Natural killer cell (primary cell): ENCODE measurements at regions not wholly inside any gene's neighbourhood (a gene's known extent, or its start where the extent isn't known, plus 50 kb on each side); places are given as distances from the start of the nearest gene placed in this dataset.
A peak's percentile ranks its signal among the peaks of the same experiment; 100 is the strongest.
"Not testable (repeated sequence)": the region's sequence is repeated elsewhere in the genome, so short reads cannot be mapped to it uniquely, and the experiment has no call there.

Source experiments
- ATAC-seq, 3 donors: fragments of 150-1000 bp in 2 of 3; fragments of 200-7000 bp in 1 of 3; cut with Tn5 transposase; 1 replicate in 1 of 3; 2 replicates in 2 of 3; pipeline ENCODE4 v1.10.0; 2021; ENCODE audit warnings: mild to moderate bottlenecking in 2 of 3, moderate library complexity in 2 of 3
- DNase-seq, 2 donors: peaks; one replicate each; pipeline versions ENCODE4 v3.0.0 to v3.0.0-alpha.2; 2013 to 2021; ENCODE audit warnings: mixed read lengths in 1 of 2
- H3K27ac ChIP-seq: one replicate; pipeline ENCODE4 v1.5.1; 2013; ENCODE audit warnings: mild to moderate bottlenecking, low read length
- H3K27me3 ChIP-seq: one replicate; pipeline ENCODE4 v1.6.1; 2013; ENCODE audit warnings: low read length; ENCODE audit not compliant: control insufficient read depth, insufficient read depth
- H3K36me3 ChIP-seq: one replicate; pipeline ENCODE4 v1.6.1; 2013; ENCODE audit warnings: low read length; ENCODE audit not compliant: control insufficient read depth, insufficient read depth
- H3K4me1 ChIP-seq: one replicate; pipeline ENCODE4 v1.6.1; 2013; ENCODE audit warnings: low read length; ENCODE audit not compliant: control insufficient read depth, insufficient read depth
- H3K4me3 ChIP-seq: one replicate; pipeline ENCODE4 v1.5.1; 2013; ENCODE audit warnings: low read length
- H3K9me3 ChIP-seq: one replicate; pipeline ENCODE4 v1.6.1; 2013; ENCODE audit warnings: low read length; ENCODE audit not compliant: control insufficient read depth, insufficient read depth
- H3K27ac Mint-ChIP-seq, 2 donors: one replicate each; pipeline ENCODE4 v1.8.0; 2022; ENCODE audit warnings: mild to moderate bottlenecking in 2 of 2, mixed read lengths in 2 of 2, moderate library complexity in 1 of 2
- H3K27me3 Mint-ChIP-seq, 2 donors: one replicate each; pipeline ENCODE4 v1.8.0; 2022; ENCODE audit warnings: low read depth in 2 of 2, mixed read lengths in 2 of 2
- H3K36me3 Mint-ChIP-seq: one replicate; pipeline ENCODE4 v1.8.0; 2022; ENCODE audit warnings: mixed read lengths
- H3K4me1 Mint-ChIP-seq, 2 donors: one replicate each; pipeline ENCODE4 v1.8.0; 2022; ENCODE audit warnings: mixed read lengths in 2 of 2
- H3K4me3 Mint-ChIP-seq: one replicate; pipeline ENCODE4 v1.8.0; 2022; ENCODE audit warnings: mild to moderate bottlenecking, moderate library complexity, mixed read lengths
- H3K9me3 Mint-ChIP-seq, 2 donors: one replicate each; pipeline ENCODE4 v1.8.0; 2022; ENCODE audit warnings: mixed read lengths in 2 of 2
- WGBS: methylation state at CpG from one replicate; pipeline ENCODE4 v1.1.7; 2013; ENCODE audit warnings: missing lambda C conversion rate; ENCODE audit not compliant: insufficient coverage; 5-methylcytosine and 5-hydroxymethylcytosine counted together
- intact Hi-C: fragments of 100-400 bp; cut with micrococcal nuclease; formaldehyde crosslinking; loops from one replicate; pipeline ENCODE4 v1.14.2; 2022
- TF ChIP-seq, protein P1 (sequence below): fragments of 200-600 bp; IDR thresholded peaks from one replicate; pipeline ENCODE4 v1.8.0; 2022; ENCODE audit warnings: antibody characterized with exemption

GRCh38 chr16:10253409-10253808 is 71.2 kb upstream of the GRIN2A start:
- Mint-ChIP-seq H3K4me1 (peaks cover 0 to 6% of the 10 kb centered on the region in 2 donors), H3K27ac (no peak overlapping the region), H3K4me3 (no peak overlapping the region), H3K27me3 (peaks cover 3 to 7% of the 10 kb centered on the region in 2 donors), H3K36me3 (no peaks in the 10 kb centered on the region), H3K9me3 (no peaks in the 10 kb centered on the region)
- intact Hi-C loops, result no loop called here
- no peak overlapping the region for H3K27ac ChIP-seq
- no peak overlapping the region for H3K4me3 ChIP-seq
- H3K9me3 ChIP-seq, result no peaks in the 10 kb centered on the region
- H3K4me1 ChIP-seq, result no peaks in the 10 kb centered on the region
- no peaks in the 10 kb centered on the region for H3K27me3 ChIP-seq
- no peaks in the 10 kb centered on the region for H3K36me3 ChIP-seq
- no peak for ATAC-seq
- no peak for DNase-seq
- 81% methylated on average over 9 of the region's 10 CpGs for WGBS
- TF ChIP-seq, protein P1, sequence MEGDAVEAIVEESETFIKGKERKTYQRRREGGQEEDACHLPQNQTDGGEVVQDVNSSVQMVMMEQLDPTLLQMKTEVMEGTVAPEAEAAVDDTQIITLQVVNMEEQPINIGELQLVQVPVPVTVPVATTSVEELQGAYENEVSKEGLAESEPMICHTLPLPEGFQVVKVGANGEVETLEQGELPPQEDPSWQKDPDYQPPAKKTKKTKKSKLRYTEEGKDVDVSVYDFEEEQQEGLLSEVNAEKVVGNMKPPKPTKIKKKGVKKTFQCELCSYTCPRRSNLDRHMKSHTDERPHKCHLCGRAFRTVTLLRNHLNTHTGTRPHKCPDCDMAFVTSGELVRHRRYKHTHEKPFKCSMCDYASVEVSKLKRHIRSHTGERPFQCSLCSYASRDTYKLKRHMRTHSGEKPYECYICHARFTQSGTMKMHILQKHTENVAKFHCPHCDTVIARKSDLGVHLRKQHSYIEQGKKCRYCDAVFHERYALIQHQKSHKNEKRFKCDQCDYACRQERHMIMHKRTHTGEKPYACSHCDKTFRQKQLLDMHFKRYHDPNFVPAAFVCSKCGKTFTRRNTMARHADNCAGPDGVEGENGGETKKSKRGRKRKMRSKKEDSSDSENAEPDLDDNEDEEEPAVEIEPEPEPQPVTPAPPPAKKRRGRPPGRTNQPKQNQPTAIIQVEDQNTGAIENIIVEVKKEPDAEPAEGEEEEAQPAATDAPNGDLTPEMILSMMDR, result no peak

DNA sequence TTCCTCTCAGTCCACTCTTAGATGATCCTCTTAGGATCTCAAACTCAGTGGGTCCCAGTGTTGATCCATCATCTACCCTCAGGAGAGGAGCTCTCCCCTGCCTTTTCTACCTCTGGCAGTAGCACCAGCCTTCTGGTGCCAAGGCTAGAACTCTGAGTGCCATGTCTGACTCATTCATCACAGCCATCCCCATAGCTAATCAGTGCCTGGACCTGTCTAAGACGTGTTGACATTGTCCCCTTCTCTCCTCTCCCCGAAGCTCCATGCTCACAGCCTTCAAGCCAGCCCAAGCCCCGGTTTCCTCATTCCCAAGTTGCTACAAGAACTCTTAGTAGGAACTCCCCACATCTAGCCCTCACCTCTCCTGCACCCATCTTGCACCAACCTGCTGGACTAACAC is 73.5 kb upstream of the GRIN2A start:
- no peaks in the 10 kb centered on the region for H3K9me3 ChIP-seq
- TF ChIP-seq, protein P1, result no peak
- Mint-ChIP-seq H3K36me3 (no peaks in the 10 kb centered on the region), H3K4me3 (no peak overlapping the region), H3K4me1 (peaks cover 0 to 6% of the 10 kb centered on the region in 2 donors), H3K27ac (no peak overlapping the region), H3K27me3 (peaks cover 2 to 7% of the 10 kb centered on the region in 2 donors), H3K9me3 (no peaks in the 10 kb centered on the region)
- ATAC-seq (no peak), DNase-seq (no peak)
- 83% methylated on average over 3 of the region's 3 CpGs for WGBS
- no peak overlapping the region for H3K27ac ChIP-seq
- intact Hi-C loops, result loop anchor here (1.0 to 2.0 kb wide), 2 partner anchors 254 to 481 kb away; no protein-coding TSS in a partner anchor
- no peaks in the 10 kb centered on the region for H3K36me3 ChIP-seq
- H3K4me1 ChIP-seq, result no peaks in the 10 kb centered on the region
- no peaks in the 10 kb centered on the region for H3K27me3 ChIP-seq
- no peak overlapping the region for H3K4me3 ChIP-seq

DNA sequence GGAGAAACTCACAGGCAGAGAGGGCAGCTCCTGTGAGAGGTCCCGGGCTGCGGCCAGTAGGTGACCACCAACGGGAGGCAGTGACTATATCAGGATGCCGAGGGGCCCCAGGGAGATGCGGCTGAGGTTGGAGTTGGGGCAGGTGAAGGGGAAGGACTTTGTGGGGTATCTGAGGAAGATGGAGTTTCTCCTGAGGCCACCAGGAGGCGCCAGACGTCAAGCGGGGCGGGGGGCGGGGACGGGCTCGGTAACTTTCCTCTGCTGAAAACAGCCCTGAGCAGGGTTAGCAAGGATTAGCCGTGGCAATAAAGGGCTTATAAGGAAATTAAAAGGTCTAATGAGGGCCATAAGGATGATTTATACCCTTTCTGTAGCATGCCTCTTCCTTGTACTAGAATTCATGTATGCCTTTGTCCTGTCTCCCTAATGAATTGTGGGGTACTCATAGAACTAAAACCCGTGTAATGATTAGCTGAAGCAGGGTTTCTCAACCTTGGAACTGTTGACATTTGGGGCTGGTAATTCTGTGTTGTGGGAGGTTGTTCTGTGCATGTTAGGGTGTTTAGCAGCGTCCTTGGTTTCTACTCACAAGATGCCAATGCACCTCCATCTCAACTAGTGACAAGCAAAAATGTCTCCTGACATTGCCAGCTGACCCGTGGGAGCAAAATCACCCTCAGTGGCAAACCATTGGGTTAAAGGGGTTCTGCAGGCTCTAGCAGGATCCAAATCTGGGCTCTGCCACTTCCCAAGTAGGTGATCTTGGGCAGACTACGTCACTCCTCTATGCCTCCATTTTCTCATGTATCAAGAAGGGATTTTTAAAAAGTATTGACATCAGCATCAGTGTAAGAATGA is 74.8 kb upstream of the GRIN2A start:
- H3K27ac Mint-ChIP-seq, result no peak overlapping the region
- Histone ChIP-seq H3K9me3 (no peaks in the 10 kb centered on the region), H3K27ac (no peak overlapping the region), H3K36me3 (no peaks in the 10 kb centered on the region), H3K4me3 (no peak overlapping the region), H3K4me1 (no peaks in the 10 kb centered on the region), H3K27me3 (no peaks in the 10 kb centered on the region)
- H3K36me3 Mint-ChIP-seq, result no peaks in the 10 kb centered on the region
- WGBS, result 7% methylated on average over 14 of the region's 17 CpGs
- DNase-seq, result peak; percentile 19 to 75
- TF ChIP-seq, protein P1, result peak; percentile 74
- intact Hi-C loops, result loop anchor here (1.0 to 2.0 kb wide), 2 partner anchors 252 to 480 kb away; no protein-coding TSS in a partner anchor
- peaks cover 0 to 6% of the 10 kb centered on the region in 2 donors for H3K4me1 Mint-ChIP-seq
- no peak overlapping the region for H3K4me3 Mint-ChIP-seq
- peak; percentile 53 to 85 (median 68) for ATAC-seq
- H3K27me3 Mint-ChIP-seq, result peaks cover 2 to 7% of the 10 kb centered on the region in 2 donors
- no peaks in the 10 kb centered on the region for H3K9me3 Mint-ChIP-seq

- not testable (repeated sequence) for H3K27me3 ChIP-seq, H3K9me3 ChIP-seq, H3K27me3 Mint-ChIP-seq, H3K4me1 ChIP-seq, H3K4me3 Mint-ChIP-seq, H3K36me3 Mint-ChIP-seq, ATAC-seq, H3K9me3 Mint-ChIP-seq, H3K36me3 ChIP-seq, H3K4me3 ChIP-seq, H3K27ac ChIP-seq, DNase-seq, H3K4me1 Mint-ChIP-seq, H3K27ac Mint-ChIP-seq
- intact Hi-C loops, result loop anchor here (2.0 kb wide), 1 partner anchor 479 kb away; no protein-coding TSS in a partner anchor
- 91% methylated on average over 8 of the region's 10 CpGs for WGBS
These were observed 75.5 kb upstream of the GRIN2A start for GRCh38 chr16:10257642-10258251.

- H3K9me3 Mint-ChIP-seq, DNase-seq, H3K4me3 ChIP-seq, H3K4me3 Mint-ChIP-seq, H3K36me3 ChIP-seq, ATAC-seq, H3K27ac ChIP-seq, intact Hi-C loops, H3K27ac Mint-ChIP-seq, H3K27me3 Mint-ChIP-seq, H3K4me1 Mint-ChIP-seq, H3K4me1 ChIP-seq, H3K9me3 ChIP-seq, H3K27me3 ChIP-seq, H3K36me3 Mint-ChIP-seq: not testable (repeated sequence)
- WGBS, result 81% methylated on average over 8 of the region's 10 CpGs
These were observed 76.8 kb upstream of the GRIN2A start for GRCh38 chr16:10258930-10259603.
